ENCODE measurements at regions not wholly inside any gene's neighbourhood (a gene's known extent, or its start where the extent isn't known, plus 50 kb on each side); places are given as distances from the start of the nearest gene placed in this dataset.

DNA sequence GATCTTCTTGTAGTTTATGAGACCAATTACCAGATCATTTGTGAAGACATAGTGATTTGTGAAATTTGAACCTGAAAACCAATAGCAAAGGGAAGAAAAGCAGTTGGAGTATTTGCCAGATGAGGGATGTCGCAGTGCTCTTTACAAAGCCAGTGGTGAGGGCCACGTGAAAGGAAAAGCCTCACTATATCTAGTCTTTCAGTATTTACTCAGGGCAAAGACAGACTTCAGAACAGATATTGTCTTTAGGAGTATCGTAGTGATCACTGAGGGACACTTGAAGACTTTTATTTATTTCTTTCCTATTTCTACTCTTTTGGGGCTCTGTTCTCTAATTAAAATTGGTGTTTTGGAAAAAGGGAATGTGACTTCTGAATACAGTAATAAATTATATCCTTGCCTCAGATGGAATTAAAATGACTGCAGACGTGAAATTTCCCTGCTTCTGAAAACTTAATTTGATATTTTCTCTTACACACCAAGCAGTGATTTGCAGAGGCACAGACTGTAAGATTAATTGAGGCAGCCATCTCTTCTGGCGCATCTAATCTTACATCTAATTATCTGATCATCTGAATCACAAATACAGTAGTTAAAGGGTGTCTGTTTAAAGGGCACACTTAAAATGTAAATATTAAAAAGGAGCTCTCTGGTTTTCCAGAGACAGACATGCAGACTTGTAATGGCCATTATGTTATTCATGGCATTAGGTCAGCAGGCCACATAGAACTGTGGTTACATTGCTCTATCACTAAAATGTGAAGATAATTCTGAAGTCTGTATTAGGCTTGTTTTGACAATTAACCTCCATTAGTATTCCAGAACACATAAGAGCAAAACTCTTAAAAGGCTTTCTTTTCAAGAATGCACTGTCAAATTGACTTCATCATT, 193.0 kb upstream of the GOLIM4 start:
- DNase-seq (ENCODE audit: low read depth): no peak
- TF ChIP-seq, protein P1, sequence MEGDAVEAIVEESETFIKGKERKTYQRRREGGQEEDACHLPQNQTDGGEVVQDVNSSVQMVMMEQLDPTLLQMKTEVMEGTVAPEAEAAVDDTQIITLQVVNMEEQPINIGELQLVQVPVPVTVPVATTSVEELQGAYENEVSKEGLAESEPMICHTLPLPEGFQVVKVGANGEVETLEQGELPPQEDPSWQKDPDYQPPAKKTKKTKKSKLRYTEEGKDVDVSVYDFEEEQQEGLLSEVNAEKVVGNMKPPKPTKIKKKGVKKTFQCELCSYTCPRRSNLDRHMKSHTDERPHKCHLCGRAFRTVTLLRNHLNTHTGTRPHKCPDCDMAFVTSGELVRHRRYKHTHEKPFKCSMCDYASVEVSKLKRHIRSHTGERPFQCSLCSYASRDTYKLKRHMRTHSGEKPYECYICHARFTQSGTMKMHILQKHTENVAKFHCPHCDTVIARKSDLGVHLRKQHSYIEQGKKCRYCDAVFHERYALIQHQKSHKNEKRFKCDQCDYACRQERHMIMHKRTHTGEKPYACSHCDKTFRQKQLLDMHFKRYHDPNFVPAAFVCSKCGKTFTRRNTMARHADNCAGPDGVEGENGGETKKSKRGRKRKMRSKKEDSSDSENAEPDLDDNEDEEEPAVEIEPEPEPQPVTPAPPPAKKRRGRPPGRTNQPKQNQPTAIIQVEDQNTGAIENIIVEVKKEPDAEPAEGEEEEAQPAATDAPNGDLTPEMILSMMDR (conservative IDR thresholded peaks at IDR 0.05; ENCODE audit: control insufficient read depth, insufficient read depth, low read depth, low read length): no peak
- H3K4me3 ChIP-seq (ENCODE audit: control insufficient read depth, low read depth, low read length): no peak overlapping the region

DNA sequence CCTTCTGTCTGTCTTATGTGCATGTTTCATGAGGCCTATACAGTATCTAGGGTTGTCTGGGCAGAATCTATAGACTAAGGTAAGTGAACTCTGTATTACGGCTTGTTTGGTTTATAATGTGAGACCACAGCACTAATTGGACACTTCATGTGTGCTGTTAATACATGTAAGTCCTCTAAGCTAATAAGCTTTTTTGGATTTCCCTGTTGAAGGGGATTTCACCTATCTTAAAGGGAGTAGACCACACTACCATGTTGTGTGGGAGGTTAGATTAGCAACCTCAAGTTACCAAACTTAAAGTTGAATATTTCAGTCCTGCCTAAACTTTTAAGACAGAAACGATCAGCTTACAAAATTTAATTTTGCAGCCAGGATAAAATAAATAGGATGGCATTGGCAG, 189.8 kb upstream of the GOLIM4 start:
- TF ChIP-seq, protein P1 (conservative IDR thresholded peaks at IDR 0.05; ENCODE audit: control insufficient read depth, insufficient read depth, low read depth, low read length): no peak
- DNase-seq (ENCODE audit: low read depth): no peak
- H3K4me3 ChIP-seq (ENCODE audit: control insufficient read depth, low read depth, low read length): no peak overlapping the region

DNA sequence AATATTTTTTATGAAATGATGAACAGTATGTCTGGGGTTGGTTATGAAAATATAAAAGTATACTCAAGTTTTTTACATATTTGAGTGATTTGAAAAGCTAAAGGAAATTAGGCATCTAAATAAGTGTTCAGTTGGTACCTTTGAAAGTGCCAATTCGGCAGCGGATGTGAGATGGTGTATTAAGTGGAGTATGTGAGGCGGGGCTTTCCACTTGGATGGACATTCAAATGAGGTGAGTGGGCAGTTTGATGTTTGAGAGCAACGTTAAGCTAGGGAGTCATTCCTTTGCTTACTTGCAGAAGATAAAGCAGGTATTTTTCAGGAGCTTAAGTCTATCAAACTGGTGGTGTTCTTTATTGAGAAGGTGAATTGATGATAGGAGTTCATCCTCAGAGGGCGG, 189.0 kb upstream of the GOLIM4 start:
- TF ChIP-seq, protein P1 (conservative IDR thresholded peaks at IDR 0.05; ENCODE audit: control insufficient read depth, insufficient read depth, low read depth, low read length): no peak
- H3K4me3 ChIP-seq (ENCODE audit: control insufficient read depth, low read depth, low read length): no peak overlapping the region
- DNase-seq (ENCODE audit: low read depth): no peak

DNA sequence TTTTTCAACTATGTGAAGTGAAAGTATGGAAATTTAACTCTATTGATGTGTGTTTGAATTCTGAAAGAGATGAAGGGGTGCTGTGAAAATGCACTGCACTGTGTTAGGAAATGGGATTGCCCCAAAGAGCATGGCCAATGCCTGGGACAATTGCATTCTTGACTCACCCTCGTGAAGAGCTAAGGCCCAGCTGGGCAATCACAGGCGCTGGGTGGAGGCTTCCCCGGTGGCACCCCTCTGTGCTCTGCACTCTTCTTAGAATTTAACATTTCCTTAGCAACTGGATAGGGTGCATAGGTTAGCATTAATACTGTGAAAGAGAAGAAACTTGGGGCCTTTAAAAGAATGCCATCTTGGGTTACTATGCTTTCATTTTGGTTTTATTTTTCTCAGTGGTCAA, 179.9 kb upstream of the GOLIM4 start:
- TF ChIP-seq, protein P1 (conservative IDR thresholded peaks at IDR 0.05; ENCODE audit: control insufficient read depth, insufficient read depth, low read depth, low read length): no peak
- DNase-seq (ENCODE audit: low read depth): no peak
- no peak overlapping the region for H3K4me3 ChIP-seq (ENCODE audit: control insufficient read depth, low read depth, low read length)

DNA sequence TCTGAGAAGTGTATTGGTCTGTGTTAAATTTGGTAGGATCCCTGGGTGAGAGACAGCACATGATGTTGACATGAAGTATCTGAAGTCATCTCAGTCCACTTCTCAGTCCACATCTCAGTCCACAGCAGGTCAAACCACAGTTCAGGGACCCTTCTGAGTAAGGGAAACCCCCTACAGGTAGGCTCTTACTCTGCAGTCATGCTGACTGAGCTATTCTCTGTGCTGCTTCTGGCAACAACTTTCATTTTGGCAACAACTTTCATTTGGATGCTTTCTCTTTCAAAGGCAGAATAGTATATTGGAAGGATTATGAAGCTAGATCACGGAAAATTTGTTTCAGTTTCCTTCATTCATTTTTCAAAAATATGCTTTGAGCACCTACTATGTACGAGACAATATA, 178.2 kb upstream of the GOLIM4 start:
- TF ChIP-seq, protein P1 (conservative IDR thresholded peaks at IDR 0.05; ENCODE audit: control insufficient read depth, insufficient read depth, low read depth, low read length): no peak
- DNase-seq (ENCODE audit: low read depth): no peak
- no peak overlapping the region for H3K4me3 ChIP-seq (ENCODE audit: control insufficient read depth, low read depth, low read length)

DNA sequence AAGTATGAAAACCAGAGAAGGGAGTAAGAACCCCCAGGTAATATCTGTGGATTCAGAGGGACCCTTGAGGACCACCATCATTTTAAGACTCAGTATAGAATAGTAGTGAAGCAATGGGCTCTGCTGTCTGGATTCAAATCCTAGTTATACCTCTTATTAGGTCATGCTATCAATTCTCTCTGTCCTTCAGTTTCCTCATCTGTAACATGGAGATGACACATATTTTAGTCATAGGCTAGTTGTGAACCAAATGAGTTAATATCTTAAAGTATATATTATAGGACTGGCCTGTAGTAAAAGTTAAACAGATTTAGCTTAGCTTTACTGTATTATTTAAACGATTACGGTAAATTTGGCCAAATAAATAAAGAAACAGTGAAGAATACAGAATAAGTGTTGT, 177.3 kb upstream of the GOLIM4 start:
- TF ChIP-seq, protein P1 (conservative IDR thresholded peaks at IDR 0.05; ENCODE audit: control insufficient read depth, insufficient read depth, low read depth, low read length): no peak
- no peak overlapping the region for H3K4me3 ChIP-seq (ENCODE audit: control insufficient read depth, low read depth, low read length)
- DNase-seq (ENCODE audit: low read depth): no peak

Measured in fibroblast of mammary gland (primary cell).